HFF-Myc (cell line): ENCODE measurements at regions not wholly inside any gene's neighbourhood (a gene's known extent, or its start where the extent isn't known, plus 50 kb on each side); places are given as distances from the start of the nearest gene placed in this dataset.

Experiments
- DNase-seq: peaks from one replicate; pipeline ENCODE4 v3.0.0-alpha.2; 2011; ENCODE audit warnings: low read depth; ENCODE audit errors: extremely low read depth
- H3K4me3 ChIP-seq: replicated peaks from 2 replicates; pipeline ENCODE4 v1.5.1; 2011; ENCODE audit warnings: low read depth, mild to moderate bottlenecking, control low read depth, low read length
- CTCF ChIP-seq: IDR thresholded peaks from 2 replicates; pipeline ENCODE4 v1.5.1; 2012; ENCODE audit warnings: mild to moderate bottlenecking, low read depth, low read length, control low read depth; ENCODE audit errors: missing control alignments

GRCh38 chr18:56152551-56153310 lies 485.7 kb downstream of the TXNL1 start:
- DNase-seq: no peak
- TF ChIP-seq CTCF: no peak
- H3K4me3 ChIP-seq: no peak overlapping the region

DNA sequence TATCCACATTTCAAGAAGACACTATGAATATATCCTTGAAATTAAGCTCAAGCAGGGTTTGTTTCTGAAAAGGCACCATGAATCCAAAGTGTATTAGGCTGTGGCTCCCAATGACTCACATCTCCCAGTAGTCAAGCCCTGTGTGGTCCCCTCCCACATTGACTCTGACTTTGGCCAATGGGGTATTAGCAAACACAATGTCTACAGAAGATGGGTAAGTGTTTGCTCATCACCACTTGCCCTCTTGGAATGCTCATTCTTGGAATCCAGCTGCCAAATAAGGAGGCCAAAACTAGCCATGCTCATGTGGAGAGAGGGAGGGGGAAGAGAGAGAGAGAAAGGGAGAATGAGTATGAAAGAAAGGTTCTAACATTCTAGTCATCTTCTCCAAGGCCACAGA lies 490.0 kb downstream of the TXNL1 start:
- TF ChIP-seq CTCF: no peak
- DNase-seq: peak; percentile 30

GRCh38 chr18:56146565-56146964 lies 491.8 kb downstream of the TXNL1 start:
- no peak for TF ChIP-seq CTCF
- no peak for DNase-seq
- no peak overlapping the region for H3K4me3 ChIP-seq

More for the DNA sequence above, 490.0 kb downstream of the TXNL1 start:
- H3K4me3 ChIP-seq: no peak overlapping the region

- H3K4me3 ChIP-seq: no peak overlapping the region
- DNase-seq: no peak
- TF ChIP-seq CTCF: no peak
Observed at GRCh38 chr18:56142001-56142400, 496.4 kb downstream of the TXNL1 start.

DNA sequence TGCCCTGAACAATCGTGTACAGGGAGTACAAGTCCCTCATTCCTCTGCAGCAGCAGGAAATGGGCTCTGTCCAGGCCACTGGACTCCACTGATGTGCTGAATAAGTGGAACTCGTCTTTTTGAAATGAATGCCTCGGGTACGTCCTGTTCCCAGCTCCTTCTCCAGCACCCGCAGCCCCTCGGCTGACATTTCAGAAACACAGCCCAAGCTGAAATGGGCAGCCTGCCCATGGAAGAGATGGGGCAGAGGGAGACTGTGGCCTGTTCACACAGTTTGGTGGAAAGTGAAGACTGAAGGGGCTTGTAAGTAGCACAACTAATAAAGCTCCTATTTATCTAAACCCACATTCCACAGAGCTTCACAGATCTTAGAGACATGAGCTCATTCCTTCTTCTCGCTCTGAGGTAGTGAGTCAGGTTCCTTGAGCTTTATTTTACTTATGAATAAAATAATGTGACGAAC lies 498.6 kb downstream of the TXNL1 start:
- no peak for DNase-seq
- no peak overlapping the region for H3K4me3 ChIP-seq
- no peak for TF ChIP-seq CTCF

DNA sequence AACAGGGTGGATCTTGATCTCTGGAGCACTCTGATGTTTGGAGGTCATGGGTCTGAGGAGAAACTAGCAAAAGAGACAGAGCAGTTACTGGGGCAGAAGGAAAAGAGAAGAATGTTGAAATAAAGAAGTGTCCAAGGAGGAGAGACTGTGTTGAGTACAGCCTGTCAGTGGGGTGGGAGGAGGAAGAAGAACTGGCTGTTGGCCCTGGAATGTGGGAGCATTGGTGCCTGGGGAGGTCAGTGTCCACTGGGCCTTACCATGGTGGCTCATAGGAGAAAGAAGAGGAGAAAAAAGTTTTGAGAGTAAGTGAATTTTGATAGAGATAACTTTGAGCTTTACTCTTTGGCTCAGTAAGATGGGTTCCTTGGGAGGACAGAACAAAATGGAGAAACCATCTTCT lies 499.0 kb downstream of the TXNL1 start:
- no peak overlapping the region for H3K4me3 ChIP-seq
- no peak for TF ChIP-seq CTCF
- no peak for DNase-seq

- no peak for TF ChIP-seq CTCF
- DNase-seq: no peak
- H3K4me3 ChIP-seq: no peak overlapping the region
Observed at GRCh38 chr18:56136105-56136504, 502.3 kb downstream of the TXNL1 start.
